HEK293 (cell line): ENCODE measurements at regions not wholly inside any gene's neighbourhood (a gene's known extent, or its start where the extent isn't known, plus 50 kb on each side); places are given as distances from the start of the nearest gene placed in this dataset.

Experiments
- GFI1B ChIP-seq: fragments of 450-650 bp; formaldehyde crosslinking; IDR thresholded peaks from 2 replicates; pipeline ENCODE4 v1.5.1; 2016; ENCODE audit warnings: missing biosample characterization, missing genetic modification characterization
- GLIS1 ChIP-seq: fragments of 450-650 bp; formaldehyde crosslinking; IDR thresholded peaks from 2 replicates; pipeline ENCODE4 v1.5.1; 2016; ENCODE audit warnings: missing biosample characterization, missing genetic modification characterization
- KLF1 ChIP-seq: fragments of 450-650 bp; formaldehyde crosslinking; IDR thresholded peaks from 2 replicates; pipeline ENCODE4 v1.5.1; 2016; ENCODE audit warnings: missing biosample characterization, missing genetic modification characterization
- KLF9 ChIP-seq: fragments of 450-650 bp; formaldehyde crosslinking; IDR thresholded peaks from 2 replicates; pipeline ENCODE4 v1.5.1; 2016; ENCODE audit warnings: missing biosample characterization, missing genetic modification characterization, low read depth
- MZF1 ChIP-seq: fragments of 450-650 bp; formaldehyde crosslinking; IDR thresholded peaks from 2 replicates; pipeline ENCODE4 v1.5.1; 2017; ENCODE audit warnings: missing biosample characterization, missing genetic modification characterization, borderline replicate concordance
- OSR2 ChIP-seq: fragments of 450-650 bp; formaldehyde crosslinking; IDR thresholded peaks from 2 replicates; pipeline ENCODE4 v1.5.1; 2016; ENCODE audit warnings: missing biosample characterization, missing genetic modification characterization
- YY2 ChIP-seq: fragments of 450-650 bp; formaldehyde crosslinking; IDR thresholded peaks from 2 replicates; pipeline ENCODE4 v1.5.1; 2016; ENCODE audit warnings: missing biosample characterization, missing genetic modification characterization
- ZBTB1 ChIP-seq: fragments of 450-650 bp; formaldehyde crosslinking; IDR thresholded peaks from 2 replicates; pipeline ENCODE4 v1.5.1; 2016; ENCODE audit warnings: missing biosample characterization, missing genetic modification characterization
- ZBTB21 ChIP-seq: fragments of 450-650 bp; formaldehyde crosslinking; IDR thresholded peaks from 2 replicates; pipeline ENCODE4 v1.5.1; 2017; ENCODE audit warnings: missing biosample characterization, missing genetic modification characterization
- ZNF112 ChIP-seq: fragments of 450-650 bp; formaldehyde crosslinking; IDR thresholded peaks from 2 replicates; pipeline ENCODE4 v1.5.0; 2017; ENCODE audit warnings: missing biosample characterization, missing genetic modification characterization
- ZNF140 ChIP-seq: fragments of 450-650 bp; formaldehyde crosslinking; IDR thresholded peaks from 2 replicates; pipeline ENCODE4 v1.5.1; 2016; ENCODE audit warnings: missing biosample characterization, missing genetic modification characterization
- ZNF169 ChIP-seq: fragments of 450-650 bp; formaldehyde crosslinking; IDR thresholded peaks from 2 replicates; pipeline ENCODE4 v1.5.1; 2016; ENCODE audit warnings: missing biosample characterization, missing genetic modification characterization
- ZNF19 ChIP-seq: fragments of 450-650 bp; formaldehyde crosslinking; IDR thresholded peaks from 2 replicates; pipeline ENCODE4; 2016; ENCODE audit warnings: missing biosample characterization, missing genetic modification characterization, low read depth
- ZNF2 ChIP-seq: fragments of 450-650 bp; formaldehyde crosslinking; IDR thresholded peaks from 2 replicates; pipeline ENCODE4 v1.5.1; 2016; ENCODE audit warnings: missing biosample characterization, missing genetic modification characterization
- ZNF214 ChIP-seq: fragments of 450-650 bp; formaldehyde crosslinking; IDR thresholded peaks from 2 replicates; pipeline ENCODE4 v1.5.1; 2017; ENCODE audit warnings: missing biosample characterization, mild to moderate bottlenecking, missing genetic modification characterization, borderline replicate concordance
- ZNF223 ChIP-seq: fragments of 450-650 bp; formaldehyde crosslinking; IDR thresholded peaks from 2 replicates; pipeline ENCODE4 v1.5.1; 2016; ENCODE audit warnings: missing biosample characterization, missing genetic modification characterization
- ZNF239 ChIP-seq: fragments of 450-650 bp; formaldehyde crosslinking; IDR thresholded peaks from 2 replicates; pipeline ENCODE4 v1.5.1; 2016; ENCODE audit warnings: missing biosample characterization, missing genetic modification characterization
- ZNF266 ChIP-seq: fragments of 450-650 bp; formaldehyde crosslinking; IDR thresholded peaks from 2 replicates; pipeline ENCODE4 v1.5.1; 2016; ENCODE audit warnings: missing biosample characterization, missing genetic modification characterization, low read depth
- ZNF391 ChIP-seq: fragments of 450-650 bp; formaldehyde crosslinking; IDR thresholded peaks from 2 replicates; pipeline ENCODE4 v1.5.1; 2016; ENCODE audit warnings: low read depth, missing biosample characterization, missing genetic modification characterization, borderline replicate concordance
- ZNF394 ChIP-seq: fragments of 450-650 bp; formaldehyde crosslinking; IDR thresholded peaks from 2 replicates; pipeline ENCODE4 v1.5.1; 2016; ENCODE audit warnings: missing biosample characterization, missing genetic modification characterization, mild to moderate bottlenecking, moderate library complexity, borderline replicate concordance
- ZNF514 ChIP-seq: fragments of 450-650 bp; formaldehyde crosslinking; IDR thresholded peaks from 2 replicates; pipeline ENCODE4 v1.5.1; 2016; ENCODE audit warnings: missing biosample characterization, missing genetic modification characterization
- ZNF561 ChIP-seq: fragments of 450-650 bp; IDR thresholded peaks from 2 replicates; pipeline ENCODE4 v1.5.1; 2018; ENCODE audit warnings: missing biosample characterization, missing genetic modification characterization, borderline replicate concordance
- ZNF600 ChIP-seq: fragments of 450-650 bp; formaldehyde crosslinking; IDR thresholded peaks from 2 replicates; pipeline ENCODE4 v1.5.1; 2016; ENCODE audit warnings: missing biosample characterization, missing genetic modification characterization
- ZNF660 ChIP-seq: fragments of 450-650 bp; IDR thresholded peaks from 2 replicates; pipeline ENCODE4 v1.5.1; 2018; ENCODE audit warnings: missing biosample characterization, mild to moderate bottlenecking, missing genetic modification characterization
- ZNF670 ChIP-seq: fragments of 450-650 bp; formaldehyde crosslinking; IDR thresholded peaks from 2 replicates; pipeline ENCODE4 v1.5.1; 2016; ENCODE audit warnings: missing biosample characterization, missing genetic modification characterization, low read depth
- ZNF707 ChIP-seq: fragments of 450-650 bp; formaldehyde crosslinking; IDR thresholded peaks from 2 replicates; pipeline ENCODE4 v1.5.1; 2016; ENCODE audit warnings: missing biosample characterization, missing genetic modification characterization
- ZNF776 ChIP-seq: fragments of 450-650 bp; formaldehyde crosslinking; IDR thresholded peaks from 2 replicates; pipeline ENCODE4 v1.5.0; 2017; ENCODE audit warnings: missing biosample characterization, missing genetic modification characterization, borderline replicate concordance
- ZNF777 ChIP-seq: fragments of 450-650 bp; formaldehyde crosslinking; IDR thresholded peaks from 2 replicates; pipeline ENCODE4 v1.5.1; 2017; ENCODE audit warnings: missing biosample characterization, missing genetic modification characterization, borderline replicate concordance
- ZNF791 ChIP-seq: fragments of 450-650 bp; formaldehyde crosslinking; IDR thresholded peaks from 2 replicates; pipeline ENCODE4 v1.5.1; 2016; ENCODE audit warnings: missing biosample characterization, missing genetic modification characterization
- ZNF792 ChIP-seq: fragments of 450-650 bp; formaldehyde crosslinking; IDR thresholded peaks from 2 replicates; pipeline ENCODE4 v1.5.1; 2016; ENCODE audit warnings: missing biosample characterization, missing genetic modification characterization
- TF ChIP-seq, protein P1 (sequence below): fragments of 450-650 bp; formaldehyde crosslinking; IDR thresholded peaks from 2 replicates; pipeline ENCODE4 v1.5.1; 2017; ENCODE audit warnings: missing biosample characterization, missing genetic modification characterization
- TF ChIP-seq, protein P2 (sequence below): fragments of 450-650 bp; formaldehyde crosslinking; IDR thresholded peaks from 2 replicates; pipeline ENCODE4 v1.5.1; 2016; ENCODE audit warnings: missing biosample characterization, missing genetic modification characterization
- TF ChIP-seq, protein P3 (sequence below): fragments of 450-650 bp; formaldehyde crosslinking; IDR thresholded peaks from 2 replicates; pipeline ENCODE4 v1.5.1; 2016; ENCODE audit warnings: missing biosample characterization, missing genetic modification characterization, borderline replicate concordance
- TF ChIP-seq, protein P4 (sequence below): fragments of 450-650 bp; formaldehyde crosslinking; IDR thresholded peaks from 2 replicates; pipeline ENCODE4 v1.5.1; 2017; ENCODE audit warnings: missing biosample characterization, mild to moderate bottlenecking, missing genetic modification characterization, moderate library complexity

DNA sequence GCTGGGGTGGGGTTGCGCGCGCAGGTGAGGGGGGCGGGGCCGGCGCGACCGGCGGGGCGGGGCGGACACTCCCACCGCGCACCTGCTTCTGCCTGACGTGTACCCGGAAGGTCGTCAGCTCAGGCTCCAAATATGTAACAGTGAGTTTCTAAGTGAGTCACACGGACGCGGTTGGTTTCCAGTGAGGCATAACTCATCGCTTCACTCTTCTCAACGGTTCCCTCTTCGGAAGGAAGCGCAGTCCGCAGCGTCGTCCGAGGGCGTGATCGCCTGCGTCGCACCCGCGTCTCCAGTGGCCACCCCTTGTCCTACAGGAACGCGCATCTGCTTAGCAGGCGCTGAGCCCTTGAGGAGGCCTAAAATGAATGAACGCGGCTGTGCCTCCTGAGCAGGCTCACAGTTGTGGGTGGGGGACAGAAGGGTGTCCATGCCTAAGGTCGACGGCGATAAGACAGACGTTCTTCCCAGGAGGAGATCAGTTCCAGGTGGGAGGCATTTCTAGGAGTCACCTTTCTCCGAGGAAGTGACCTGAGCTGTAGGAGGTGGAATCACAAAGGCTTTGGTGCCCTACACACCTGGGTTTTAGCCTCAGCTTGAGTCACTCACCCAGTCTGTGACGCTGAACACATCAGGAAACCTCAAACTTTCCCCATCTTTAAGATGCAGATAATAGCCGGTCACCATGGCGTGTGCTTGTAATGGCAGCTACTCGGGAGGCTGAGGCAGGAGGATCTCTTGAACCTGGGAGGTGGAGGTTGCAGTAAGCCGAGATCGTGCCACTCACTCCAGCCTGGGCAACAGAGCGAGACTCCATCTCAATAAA lies 50.9 kb upstream of the EZR start (continued):
- TF ChIP-seq, protein P1, sequence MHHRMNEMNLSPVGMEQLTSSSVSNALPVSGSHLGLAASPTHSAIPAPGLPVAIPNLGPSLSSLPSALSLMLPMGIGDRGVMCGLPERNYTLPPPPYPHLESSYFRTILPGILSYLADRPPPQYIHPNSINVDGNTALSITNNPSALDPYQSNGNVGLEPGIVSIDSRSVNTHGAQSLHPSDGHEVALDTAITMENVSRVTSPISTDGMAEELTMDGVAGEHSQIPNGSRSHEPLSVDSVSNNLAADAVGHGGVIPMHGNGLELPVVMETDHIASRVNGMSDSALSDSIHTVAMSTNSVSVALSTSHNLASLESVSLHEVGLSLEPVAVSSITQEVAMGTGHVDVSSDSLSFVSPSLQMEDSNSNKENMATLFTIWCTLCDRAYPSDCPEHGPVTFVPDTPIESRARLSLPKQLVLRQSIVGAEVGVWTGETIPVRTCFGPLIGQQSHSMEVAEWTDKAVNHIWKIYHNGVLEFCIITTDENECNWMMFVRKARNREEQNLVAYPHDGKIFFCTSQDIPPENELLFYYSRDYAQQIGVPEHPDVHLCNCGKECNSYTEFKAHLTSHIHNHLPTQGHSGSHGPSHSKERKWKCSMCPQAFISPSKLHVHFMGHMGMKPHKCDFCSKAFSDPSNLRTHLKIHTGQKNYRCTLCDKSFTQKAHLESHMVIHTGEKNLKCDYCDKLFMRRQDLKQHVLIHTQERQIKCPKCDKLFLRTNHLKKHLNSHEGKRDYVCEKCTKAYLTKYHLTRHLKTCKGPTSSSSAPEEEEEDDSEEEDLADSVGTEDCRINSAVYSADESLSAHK = 0 out of 2 replicates have a peak, but pooled peaks have one; percentile 37
- 0 out of 2 replicates have a peak, but pooled peaks have one; percentile 33 for TF ChIP-seq ZNF394 (tag by site-specific recombination)
- TF ChIP-seq ZNF169 (tag by site-specific recombination) = no peak
- no peak for TF ChIP-seq ZNF140
- no peak for TF ChIP-seq ZNF670 (tag by site-specific recombination)
- TF ChIP-seq KLF1 (tag by site-specific recombination) = peak; percentile 50
- TF ChIP-seq ZNF561 (tag by site-specific recombination) = no peak
- TF ChIP-seq, protein P2, sequence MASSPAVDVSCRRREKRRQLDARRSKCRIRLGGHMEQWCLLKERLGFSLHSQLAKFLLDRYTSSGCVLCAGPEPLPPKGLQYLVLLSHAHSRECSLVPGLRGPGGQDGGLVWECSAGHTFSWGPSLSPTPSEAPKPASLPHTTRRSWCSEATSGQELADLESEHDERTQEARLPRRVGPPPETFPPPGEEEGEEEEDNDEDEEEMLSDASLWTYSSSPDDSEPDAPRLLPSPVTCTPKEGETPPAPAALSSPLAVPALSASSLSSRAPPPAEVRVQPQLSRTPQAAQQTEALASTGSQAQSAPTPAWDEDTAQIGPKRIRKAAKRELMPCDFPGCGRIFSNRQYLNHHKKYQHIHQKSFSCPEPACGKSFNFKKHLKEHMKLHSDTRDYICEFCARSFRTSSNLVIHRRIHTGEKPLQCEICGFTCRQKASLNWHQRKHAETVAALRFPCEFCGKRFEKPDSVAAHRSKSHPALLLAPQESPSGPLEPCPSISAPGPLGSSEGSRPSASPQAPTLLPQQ (tag by site-specific recombination) = 0 out of 2 replicates have a peak, but pooled peaks have one; percentile 9
- no peak for TF ChIP-seq ZNF514 (tag by site-specific recombination)
- TF ChIP-seq ZNF112 (tag by site-specific recombination) = no peak
- TF ChIP-seq ZNF707 (tag by site-specific recombination) = no peak
- peak; percentile 99 for TF ChIP-seq ZNF777 (tag by site-specific recombination)
- TF ChIP-seq GFI1B = no peak
- peak; percentile 90 for TF ChIP-seq KLF9 (tag by site-specific recombination)
- TF ChIP-seq MZF1 = no peak
- no peak for TF ChIP-seq ZNF214 (tag by site-specific recombination)
- peak; percentile 71; the same call in 1 of the 2 replicates for TF ChIP-seq ZNF2 (tag by site-specific recombination)
- no peak for TF ChIP-seq ZNF19
- peak; percentile 62; the same call in 1 of the 2 replicates for TF ChIP-seq ZNF600
- TF ChIP-seq, protein P3, sequence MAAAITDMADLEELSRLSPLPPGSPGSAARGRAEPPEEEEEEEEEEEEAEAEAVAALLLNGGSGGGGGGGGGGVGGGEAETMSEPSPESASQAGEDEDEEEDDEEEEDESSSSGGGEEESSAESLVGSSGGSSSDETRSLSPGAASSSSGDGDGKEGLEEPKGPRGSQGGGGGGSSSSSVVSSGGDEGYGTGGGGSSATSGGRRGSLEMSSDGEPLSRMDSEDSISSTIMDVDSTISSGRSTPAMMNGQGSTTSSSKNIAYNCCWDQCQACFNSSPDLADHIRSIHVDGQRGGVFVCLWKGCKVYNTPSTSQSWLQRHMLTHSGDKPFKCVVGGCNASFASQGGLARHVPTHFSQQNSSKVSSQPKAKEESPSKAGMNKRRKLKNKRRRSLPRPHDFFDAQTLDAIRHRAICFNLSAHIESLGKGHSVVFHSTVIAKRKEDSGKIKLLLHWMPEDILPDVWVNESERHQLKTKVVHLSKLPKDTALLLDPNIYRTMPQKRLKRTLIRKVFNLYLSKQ (tag by site-specific recombination) = no peak
- no peak for TF ChIP-seq ZNF223 (tag by site-specific recombination)
- TF ChIP-seq ZNF792 = no peak
- peak; percentile 65 for TF ChIP-seq OSR2 (tag by site-specific recombination)
- no peak for TF ChIP-seq YY2
- TF ChIP-seq, protein P4, sequence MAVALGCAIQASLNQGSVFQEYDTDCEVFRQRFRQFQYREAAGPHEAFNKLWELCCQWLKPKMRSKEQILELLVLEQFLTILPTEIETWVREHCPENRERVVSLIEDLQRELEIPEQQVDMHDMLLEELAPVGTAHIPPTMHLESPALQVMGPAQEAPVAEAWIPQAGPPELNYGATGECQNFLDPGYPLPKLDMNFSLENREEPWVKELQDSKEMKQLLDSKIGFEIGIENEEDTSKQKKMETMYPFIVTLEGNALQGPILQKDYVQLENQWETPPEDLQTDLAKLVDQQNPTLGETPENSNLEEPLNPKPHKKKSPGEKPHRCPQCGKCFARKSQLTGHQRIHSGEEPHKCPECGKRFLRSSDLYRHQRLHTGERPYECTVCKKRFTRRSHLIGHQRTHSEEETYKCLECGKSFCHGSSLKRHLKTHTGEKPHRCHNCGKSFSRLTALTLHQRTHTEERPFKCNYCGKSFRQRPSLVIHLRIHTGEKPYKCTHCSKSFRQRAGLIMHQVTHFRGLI = no peak
- TF ChIP-seq ZNF266 = no peak
- no peak; the same call in 1 of the 2 replicates for TF ChIP-seq ZNF660 (tag by site-specific recombination)
- TF ChIP-seq GLIS1 (tag by site-specific recombination) = peak; percentile 6; the same call in 1 of the 2 replicates
- TF ChIP-seq ZBTB1 (tag by site-specific recombination) = no peak
- no peak for TF ChIP-seq ZNF239 (tag by site-specific recombination)
- TF ChIP-seq ZNF791 (tag by site-specific recombination) = no peak
- no peak for TF ChIP-seq ZNF776 (tag by site-specific recombination)
- TF ChIP-seq ZNF391 (tag by site-specific recombination) = peak; percentile 36; the same call in 1 of the 2 replicates
- TF ChIP-seq ZBTB21 = peak; percentile 56; the same call in 1 of the 2 replicates
